ENCODE measurements at regions not wholly inside any gene's neighbourhood (a gene's known extent, or its start where the extent isn't known, plus 50 kb on each side); places are given as distances from the start of the nearest gene placed in this dataset.
"Not testable (repeated sequence)": the region's sequence is repeated elsewhere in the genome, so short reads cannot be mapped to it uniquely, and the experiment has no call there.

DNA sequence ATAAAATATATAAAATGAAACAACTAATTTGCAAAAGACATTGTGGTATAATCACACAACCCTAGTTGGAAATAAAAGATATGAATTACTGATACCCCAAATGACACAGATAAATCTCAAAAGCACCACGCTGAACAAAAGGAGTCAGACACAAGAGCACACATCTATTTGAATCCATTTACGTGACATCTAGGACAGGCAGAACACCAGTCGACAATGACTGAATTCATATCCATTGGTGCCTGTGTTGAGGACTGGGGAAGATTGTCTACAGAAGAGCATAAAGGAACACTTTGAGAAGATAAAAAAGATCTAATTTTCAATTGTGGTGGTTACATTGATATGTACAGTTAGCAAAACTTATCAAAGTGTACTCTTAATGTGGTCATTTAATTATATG is 874.1 kb downstream of the LTN1 start:
- no peak overlapping the region for H3K27ac Mint-ChIP-seq
- ChIA-PET CTCF (no interaction called here), POLR2A (no interaction called here)
- ATAC-seq (ENCODE audit: low read depth) (no peak), DNase-seq (no peak)
- H3K4me3 ChIP-seq (ENCODE audit: control extremely low read depth in 1 of 5, extremely low read depth in 1 of 5, insufficient read depth in 1 of 5, low read depth in 2 of 5, low read length in 4 of 5), result no peak overlapping the region
- H3K4me1 Mint-ChIP-seq, result no peaks in the 10 kb centered on the region
- peaks cover 4% of the 10 kb centered on the region for H3K9me3 Mint-ChIP-seq (ENCODE audit: insufficient read depth)
- H3K9ac ChIP-seq (ENCODE audit: low read length), result no peak overlapping the region
- H2AFZ ChIP-seq (ENCODE audit: insufficient read depth, low read depth, low read length, poor library complexity, severe bottlenecking), result no peak overlapping the region
- H3K4me2 ChIP-seq (replicated peaks; ENCODE audit: low read depth, low read length, poor library complexity, severe bottlenecking), result no peak overlapping the region
- no peak for TF ChIP-seq EZH2 (IDR thresholded peaks at IDR 0.05; ENCODE audit: borderline replicate concordance, insufficient read depth, low read depth, low read length, poor library complexity, severe bottlenecking)
- TF ChIP-seq, protein P1, sequence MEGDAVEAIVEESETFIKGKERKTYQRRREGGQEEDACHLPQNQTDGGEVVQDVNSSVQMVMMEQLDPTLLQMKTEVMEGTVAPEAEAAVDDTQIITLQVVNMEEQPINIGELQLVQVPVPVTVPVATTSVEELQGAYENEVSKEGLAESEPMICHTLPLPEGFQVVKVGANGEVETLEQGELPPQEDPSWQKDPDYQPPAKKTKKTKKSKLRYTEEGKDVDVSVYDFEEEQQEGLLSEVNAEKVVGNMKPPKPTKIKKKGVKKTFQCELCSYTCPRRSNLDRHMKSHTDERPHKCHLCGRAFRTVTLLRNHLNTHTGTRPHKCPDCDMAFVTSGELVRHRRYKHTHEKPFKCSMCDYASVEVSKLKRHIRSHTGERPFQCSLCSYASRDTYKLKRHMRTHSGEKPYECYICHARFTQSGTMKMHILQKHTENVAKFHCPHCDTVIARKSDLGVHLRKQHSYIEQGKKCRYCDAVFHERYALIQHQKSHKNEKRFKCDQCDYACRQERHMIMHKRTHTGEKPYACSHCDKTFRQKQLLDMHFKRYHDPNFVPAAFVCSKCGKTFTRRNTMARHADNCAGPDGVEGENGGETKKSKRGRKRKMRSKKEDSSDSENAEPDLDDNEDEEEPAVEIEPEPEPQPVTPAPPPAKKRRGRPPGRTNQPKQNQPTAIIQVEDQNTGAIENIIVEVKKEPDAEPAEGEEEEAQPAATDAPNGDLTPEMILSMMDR (IDR thresholded peaks at IDR 0.05), result no peak
- no peaks in the 10 kb centered on the region for H3K79me2 ChIP-seq (ENCODE audit: control insufficient read depth, insufficient read depth, low read length)
- no peaks in the 10 kb centered on the region for H3K27me3 ChIP-seq (replicated peaks in 1 of 4; ENCODE audit: control extremely low read depth in 1 of 4, control insufficient read depth in 3 of 4, insufficient read depth in 4 of 4, low read length in 3 of 4)
- no peaks in the 10 kb centered on the region for H3K4me1 ChIP-seq (ENCODE audit: control insufficient read depth in 2 of 2, insufficient read depth in 2 of 2, low read length in 2 of 2)
- peaks cover 0 to 6% (median 1%) of the 10 kb centered on the region in 3 donors for H3K9me3 ChIP-seq (ENCODE audit: control extremely low read depth in 1 of 3, control insufficient read depth in 2 of 3, insufficient read depth in 1 of 3, low read length in 2 of 3)
- H3K27ac ChIP-seq (ENCODE audit: low read length in 2 of 2), result no peak overlapping the region
- no peaks in the 10 kb centered on the region for H4K20me1 ChIP-seq (ENCODE audit: control insufficient read depth, insufficient read depth, low read length, poor library complexity, severe bottlenecking)
- no CpG with 5 or more reads among the region's 3 CpGs for WGBS (ENCODE audit: insufficient coverage)
- H3K36me3 ChIP-seq (replicated peaks in 1 of 2; ENCODE audit: control extremely low read depth in 1 of 2, control insufficient read depth in 1 of 2, extremely low read depth in 1 of 2, insufficient read depth in 2 of 2, low read length in 1 of 2), result no peaks in the 10 kb centered on the region
- no peaks in the 10 kb centered on the region for H3K27me3 Mint-ChIP-seq
- intact Hi-C loops (cut with micrococcal nuclease), result no loop called here
- H3K4me3 Mint-ChIP-seq, result no peak overlapping the region

DNA sequence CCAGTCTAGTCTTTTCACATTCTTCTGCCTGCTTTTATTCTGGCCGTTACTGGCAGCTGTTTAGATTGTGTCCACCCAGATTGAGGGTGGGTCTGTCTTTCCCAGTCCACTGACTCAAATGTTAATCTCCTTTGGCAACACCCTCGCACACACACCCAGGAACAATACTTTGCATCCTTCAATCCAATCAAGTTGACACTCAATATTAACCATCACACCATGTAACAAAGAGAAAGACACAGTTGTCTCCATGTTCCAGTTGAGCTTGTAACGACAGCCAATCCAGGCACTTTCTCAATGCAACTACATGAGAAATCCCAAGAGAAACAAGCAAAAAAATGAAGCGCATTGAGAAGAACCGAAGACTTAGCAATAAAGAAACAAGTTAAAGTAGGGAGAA is 877.7 kb downstream of the LTN1 start:
- H3K4me1 Mint-ChIP-seq; intact Hi-C loops (cut with micrococcal nuclease); H3K9me3 ChIP-seq (ENCODE audit: control extremely low read depth in 1 of 3, control insufficient read depth in 2 of 3, insufficient read depth in 1 of 3, low read length in 2 of 3); H3K4me1 ChIP-seq (ENCODE audit: control insufficient read depth in 2 of 2, insufficient read depth in 2 of 2, low read length in 2 of 2); DNase-seq; H3K9me3 Mint-ChIP-seq (ENCODE audit: insufficient read depth); H3K4me2 ChIP-seq (replicated peaks; ENCODE audit: low read depth, low read length, poor library complexity, severe bottlenecking); H4K20me1 ChIP-seq (ENCODE audit: control insufficient read depth, insufficient read depth, low read length, poor library complexity, severe bottlenecking); H3K36me3 ChIP-seq (replicated peaks in 1 of 2; ENCODE audit: control extremely low read depth in 1 of 2, control insufficient read depth in 1 of 2, extremely low read depth in 1 of 2, insufficient read depth in 2 of 2, low read length in 1 of 2); CTCF ChIA-PET; POLR2A ChIA-PET; H3K9ac ChIP-seq (ENCODE audit: low read length); H3K27me3 Mint-ChIP-seq; H3K27ac ChIP-seq (ENCODE audit: low read length in 2 of 2); H3K27ac Mint-ChIP-seq; H3K79me2 ChIP-seq (ENCODE audit: control insufficient read depth, insufficient read depth, low read length); H3K27me3 ChIP-seq (replicated peaks in 1 of 4; ENCODE audit: control extremely low read depth in 1 of 4, control insufficient read depth in 3 of 4, insufficient read depth in 4 of 4, low read length in 3 of 4); H2AFZ ChIP-seq (ENCODE audit: insufficient read depth, low read depth, low read length, poor library complexity, severe bottlenecking); H3K4me3 Mint-ChIP-seq; H3K4me3 ChIP-seq (ENCODE audit: control extremely low read depth in 1 of 5, extremely low read depth in 1 of 5, insufficient read depth in 1 of 5, low read depth in 2 of 5, low read length in 4 of 5); ATAC-seq (ENCODE audit: low read depth): not testable (repeated sequence)
- 84% methylated on average over 2 of the region's 5 CpGs for WGBS (ENCODE audit: insufficient coverage)
